BE2C (cell line): ENCODE measurements at regions not wholly inside any gene's neighbourhood (a gene's known extent, or its start where the extent isn't known, plus 50 kb on each side); places are given as distances from the start of the nearest gene placed in this dataset.

Source experiments
- DNase-seq: peaks from one replicate; pipeline ENCODE4 v3.0.0-alpha.2; 2020
- H3K27me3 ChIP-seq: fragments of 250-450 bp; sonication (Bioruptor Pico); 2 replicates; pipeline ENCODE4 v1.5.1; 2020; ENCODE audit warnings: mild to moderate bottlenecking
- H3K36me3 ChIP-seq: fragments of 250-450 bp; sonication (Bioruptor Pico); 2 replicates; pipeline ENCODE4 v1.5.1; 2020; ENCODE audit warnings: mild to moderate bottlenecking
- H3K4me1 ChIP-seq: fragments of 250-450 bp; sonication (Bioruptor Pico); 2 replicates; pipeline ENCODE4 v1.5.1; 2020
- H3K4me3 ChIP-seq: 2 replicates; pipeline ENCODE4 v1.5.1; 2011; ENCODE audit warnings: low read depth, low read length
- H3K9me3 ChIP-seq: fragments of 250-450 bp; sonication (Bioruptor Pico); 2 replicates; pipeline ENCODE4 v1.5.1; 2020
- TF ChIP-seq, protein P1 (sequence below): IDR thresholded peaks from 2 replicates; pipeline ENCODE4 v1.5.1; 2012; ENCODE audit warnings: mild to moderate bottlenecking, low read depth, low read length

DNA sequence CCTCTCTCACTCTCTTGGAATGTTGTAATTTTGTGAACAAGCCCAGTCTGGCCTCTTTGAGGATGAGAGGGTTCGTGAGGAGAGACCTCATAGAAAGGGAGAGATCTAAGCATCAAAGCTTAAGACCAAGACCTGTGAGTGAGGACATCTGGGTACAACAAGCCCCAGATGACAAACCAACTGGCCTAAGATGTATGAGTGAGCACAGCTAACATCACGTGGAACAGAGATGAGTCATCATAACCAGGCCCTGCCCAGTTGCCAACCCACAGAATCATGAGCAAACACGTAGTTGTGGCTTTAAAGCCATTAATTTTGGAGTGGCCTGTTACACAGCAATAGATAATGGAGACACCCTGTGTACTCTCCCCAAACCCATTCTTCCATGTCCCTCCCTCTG, 439.1 kb upstream of the KIF2A start:
- no peak for DNase-seq
- Histone ChIP-seq H3K36me3 (no peaks in the 10 kb centered on the region), H3K4me3 (no peak overlapping the region), H3K4me1 (no peaks in the 10 kb centered on the region), H3K27me3 (no peaks in the 10 kb centered on the region; the same call in 1 of the 2 replicates), H3K9me3 (no peaks in the 10 kb centered on the region)
- TF ChIP-seq, protein P1, sequence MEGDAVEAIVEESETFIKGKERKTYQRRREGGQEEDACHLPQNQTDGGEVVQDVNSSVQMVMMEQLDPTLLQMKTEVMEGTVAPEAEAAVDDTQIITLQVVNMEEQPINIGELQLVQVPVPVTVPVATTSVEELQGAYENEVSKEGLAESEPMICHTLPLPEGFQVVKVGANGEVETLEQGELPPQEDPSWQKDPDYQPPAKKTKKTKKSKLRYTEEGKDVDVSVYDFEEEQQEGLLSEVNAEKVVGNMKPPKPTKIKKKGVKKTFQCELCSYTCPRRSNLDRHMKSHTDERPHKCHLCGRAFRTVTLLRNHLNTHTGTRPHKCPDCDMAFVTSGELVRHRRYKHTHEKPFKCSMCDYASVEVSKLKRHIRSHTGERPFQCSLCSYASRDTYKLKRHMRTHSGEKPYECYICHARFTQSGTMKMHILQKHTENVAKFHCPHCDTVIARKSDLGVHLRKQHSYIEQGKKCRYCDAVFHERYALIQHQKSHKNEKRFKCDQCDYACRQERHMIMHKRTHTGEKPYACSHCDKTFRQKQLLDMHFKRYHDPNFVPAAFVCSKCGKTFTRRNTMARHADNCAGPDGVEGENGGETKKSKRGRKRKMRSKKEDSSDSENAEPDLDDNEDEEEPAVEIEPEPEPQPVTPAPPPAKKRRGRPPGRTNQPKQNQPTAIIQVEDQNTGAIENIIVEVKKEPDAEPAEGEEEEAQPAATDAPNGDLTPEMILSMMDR: no peak

DNA sequence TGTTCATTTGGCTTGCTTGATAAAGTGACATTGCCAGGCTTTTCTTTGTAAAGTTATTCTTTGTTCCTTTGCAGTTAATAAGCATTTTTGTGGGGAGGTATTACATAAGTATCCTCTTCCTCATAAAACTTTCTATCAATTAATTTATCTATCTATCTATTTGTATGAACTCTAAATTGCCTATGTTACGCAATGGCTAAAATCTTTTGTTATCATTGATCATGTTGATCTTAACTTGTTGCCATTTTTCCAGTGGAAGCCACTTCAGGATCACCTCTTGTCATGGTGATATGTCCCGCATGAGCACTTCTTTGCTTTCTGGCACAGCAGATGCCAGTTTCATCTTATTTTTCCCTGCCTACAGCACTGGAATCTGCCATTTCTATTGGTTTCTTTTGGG, 436.7 kb upstream of the KIF2A start:
- TF ChIP-seq, protein P1: no peak
- DNase-seq: no peak

GRCh38 chr5:61878471-61878870, 427.5 kb upstream of the KIF2A start:
- Histone ChIP-seq H3K9me3 (no peaks in the 10 kb centered on the region), H3K27me3 (peaks cover 6% of the 10 kb centered on the region; the same call in 1 of the 2 replicates), H3K4me3 (no peak overlapping the region), H3K4me1 (no peaks in the 10 kb centered on the region), H3K36me3 (no peaks in the 10 kb centered on the region)
- TF ChIP-seq, protein P1: no peak
- no peak for DNase-seq

More for the DNA sequence above, 436.7 kb upstream of the KIF2A start:
- no peak overlapping the region for H3K4me3 ChIP-seq
- no peaks in the 10 kb centered on the region for H3K9me3 ChIP-seq
- H3K36me3 ChIP-seq: no peaks in the 10 kb centered on the region
- H3K27me3 ChIP-seq: no peaks in the 10 kb centered on the region; the same call in 1 of the 2 replicates
- no peaks in the 10 kb centered on the region for H3K4me1 ChIP-seq

DNA sequence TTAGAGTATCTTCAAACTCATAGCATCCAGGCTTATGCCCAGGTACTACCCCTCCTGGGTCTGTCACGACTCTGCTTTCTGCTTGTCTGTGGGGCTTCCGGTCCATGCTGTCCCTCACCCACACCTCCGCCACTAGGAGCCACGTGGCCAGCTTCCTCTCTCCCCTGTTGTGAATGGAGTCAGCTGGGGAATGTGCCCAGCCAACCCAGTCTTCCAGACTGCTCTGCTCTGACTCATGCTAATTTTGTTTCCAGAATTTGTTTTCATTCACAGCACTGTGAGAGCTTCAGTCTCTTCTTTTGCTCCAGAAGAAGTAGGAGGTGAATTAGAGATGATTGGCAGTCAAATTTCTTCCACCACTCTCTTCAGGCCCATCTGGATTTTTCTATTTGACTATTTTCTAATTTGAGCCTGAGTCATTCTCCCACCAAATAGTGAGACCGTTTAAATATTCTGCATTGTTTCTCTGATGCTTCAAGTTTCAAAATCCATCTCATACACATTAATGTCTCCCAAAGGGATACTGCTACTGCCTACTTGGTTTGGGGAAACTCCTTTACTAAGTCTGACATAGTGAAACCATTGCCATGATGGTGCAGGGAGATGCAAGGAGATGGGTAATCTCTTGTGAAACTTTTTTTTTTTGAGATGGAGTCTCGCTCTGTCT, 424.1 kb upstream of the KIF2A start:
- no peak for DNase-seq
- TF ChIP-seq, protein P1: no peak
- H3K9me3 ChIP-seq: no peaks in the 10 kb centered on the region
- H3K36me3 ChIP-seq: no peaks in the 10 kb centered on the region
- H3K4me3 ChIP-seq: no peak overlapping the region
- no peaks in the 10 kb centered on the region for H3K27me3 ChIP-seq
- no peaks in the 10 kb centered on the region for H3K4me1 ChIP-seq

DNA sequence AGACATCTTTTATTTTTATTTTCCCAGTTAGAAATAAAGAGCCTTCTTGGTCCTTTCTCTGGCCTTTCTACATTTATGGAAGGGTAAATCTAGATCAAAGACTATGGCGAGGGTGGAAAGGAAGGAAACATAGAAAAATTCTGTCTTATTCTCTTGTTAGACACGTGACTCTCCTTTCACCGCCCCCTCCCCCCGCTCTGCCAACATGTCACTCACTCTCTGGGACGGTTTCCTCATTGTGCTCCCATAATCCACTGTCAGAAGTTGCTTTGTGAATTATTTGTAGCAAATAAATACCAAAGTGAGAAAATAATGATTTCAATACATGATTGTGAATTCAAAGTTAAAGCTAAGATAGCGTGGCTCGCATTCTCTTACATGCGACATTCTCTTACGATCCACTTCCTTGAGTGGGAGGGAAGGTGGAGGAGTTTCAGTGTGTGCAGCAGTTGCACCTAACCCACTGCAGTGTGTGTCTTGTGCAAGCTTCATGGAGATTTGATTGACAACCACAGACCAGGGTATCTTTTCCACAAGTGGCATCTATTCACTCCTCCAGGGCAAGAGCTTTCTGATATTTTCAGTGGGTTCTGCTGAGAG, 423.0 kb upstream of the KIF2A start:
- no peaks in the 10 kb centered on the region for H3K4me1 ChIP-seq
- H3K36me3 ChIP-seq: no peaks in the 10 kb centered on the region
- TF ChIP-seq, protein P1: no peak
- H3K9me3 ChIP-seq: no peaks in the 10 kb centered on the region
- no peak for DNase-seq
- no peak overlapping the region for H3K4me3 ChIP-seq
- H3K27me3 ChIP-seq: no peaks in the 10 kb centered on the region

DNA sequence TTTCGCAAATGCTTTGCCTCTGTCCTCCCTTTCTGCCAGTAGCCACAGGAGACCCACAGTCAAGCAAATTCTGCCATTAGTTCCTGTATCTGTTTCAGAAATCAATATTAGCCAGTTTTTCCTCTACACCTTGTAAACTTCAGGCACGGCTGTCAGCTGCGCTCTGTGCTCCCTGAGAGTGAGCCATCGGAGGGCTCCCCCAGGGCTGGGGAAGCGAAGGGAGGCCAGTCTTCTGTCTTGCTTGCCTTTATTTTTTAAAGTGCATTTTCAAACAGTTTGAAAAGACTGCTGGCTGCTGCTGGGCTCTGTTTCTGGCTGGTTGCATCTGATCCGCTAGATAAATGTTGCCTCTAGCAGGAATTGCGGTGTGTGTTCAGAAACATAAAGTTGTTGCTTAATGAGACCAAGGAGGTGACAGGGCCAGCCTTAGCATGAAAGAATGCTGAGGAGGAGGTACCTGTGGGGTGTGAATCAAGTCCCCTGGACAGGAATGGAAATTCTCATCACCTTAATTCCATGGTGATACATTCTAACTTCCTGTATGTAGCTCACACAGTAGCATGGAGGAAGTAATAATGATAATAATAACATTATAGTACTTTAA, 421.7 kb upstream of the KIF2A start:
- Histone ChIP-seq H3K36me3 (no peaks in the 10 kb centered on the region), H3K4me1 (no peaks in the 10 kb centered on the region), H3K9me3 (no peaks in the 10 kb centered on the region), H3K4me3 (no peak overlapping the region), H3K27me3 (no peaks in the 10 kb centered on the region)
- DNase-seq: no peak
- TF ChIP-seq, protein P1: no peak
